GM19025 (cell line): ENCODE measurements at regions not wholly inside any gene's neighbourhood (a gene's known extent, or its start where the extent isn't known, plus 50 kb on each side); places are given as distances from the start of the nearest gene placed in this dataset.

Experiments used
- ATAC-seq: cut with Tn5 transposase; IDR thresholded peaks from one replicate; pipeline ENCODE4 v1.9.1; 2021; ENCODE audit warnings: mild to moderate bottlenecking, low read depth, moderate library complexity; ENCODE audit not compliant: unreplicated experiment

DNA sequence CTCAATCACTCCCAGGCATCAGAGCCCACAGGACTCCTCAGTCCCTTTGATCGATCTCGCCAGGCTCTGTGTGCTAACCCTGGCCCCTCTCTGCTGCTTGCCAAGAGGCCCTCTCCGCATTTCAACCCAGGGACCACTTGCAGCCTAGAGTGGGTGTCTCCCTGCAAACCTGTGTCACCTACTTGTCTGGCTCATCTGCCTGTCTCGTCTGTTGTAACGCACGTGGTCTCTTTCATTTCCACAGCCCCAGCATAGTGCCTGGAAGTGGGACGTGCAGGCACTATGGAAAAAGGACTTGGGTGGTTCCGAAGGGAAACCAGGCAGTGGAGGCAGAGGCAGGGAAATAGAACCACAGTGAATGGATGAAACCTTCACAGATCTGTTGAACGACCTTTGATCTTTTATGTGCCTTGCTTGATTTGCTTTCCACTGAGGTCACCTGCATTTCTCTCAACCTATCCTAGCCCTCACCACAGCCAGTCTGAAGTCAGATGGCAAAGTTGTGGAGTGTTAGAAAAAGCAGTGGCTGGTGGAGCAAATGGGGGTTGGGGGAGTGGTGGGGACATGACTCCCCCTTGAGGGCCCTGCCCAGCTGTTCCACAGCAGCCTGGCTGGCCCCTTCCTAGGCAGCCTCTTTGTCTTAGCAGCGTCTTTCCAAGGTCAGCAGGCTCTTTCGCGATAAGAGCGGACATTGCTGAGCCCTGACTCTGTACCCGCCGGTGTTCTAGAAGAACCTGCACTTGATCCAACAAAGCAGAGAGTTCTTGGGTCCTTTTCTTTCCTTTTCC, 55.8 kb upstream of the TAGAP start:
- no peak for ATAC-seq

DNA sequence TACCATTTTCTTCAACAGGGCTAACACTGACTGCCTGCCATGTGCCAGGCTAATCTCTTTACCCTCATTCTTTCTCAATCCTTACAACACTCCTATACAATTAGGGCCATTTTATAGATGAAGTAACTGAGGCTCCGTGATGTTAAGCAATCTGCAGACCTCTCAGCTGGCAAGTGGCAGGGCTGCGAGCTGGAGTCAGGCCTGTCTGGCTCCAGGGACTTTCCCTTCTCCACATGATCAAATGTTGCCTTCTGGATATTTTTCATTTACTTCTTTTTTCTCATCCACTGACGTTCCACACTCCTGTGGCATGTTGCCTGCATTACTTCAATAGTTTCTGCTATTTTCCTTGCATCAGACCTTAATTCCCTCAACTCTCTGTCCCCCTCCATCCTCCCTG, 55.2 kb upstream of the TAGAP start:
- no peak for ATAC-seq

DNA sequence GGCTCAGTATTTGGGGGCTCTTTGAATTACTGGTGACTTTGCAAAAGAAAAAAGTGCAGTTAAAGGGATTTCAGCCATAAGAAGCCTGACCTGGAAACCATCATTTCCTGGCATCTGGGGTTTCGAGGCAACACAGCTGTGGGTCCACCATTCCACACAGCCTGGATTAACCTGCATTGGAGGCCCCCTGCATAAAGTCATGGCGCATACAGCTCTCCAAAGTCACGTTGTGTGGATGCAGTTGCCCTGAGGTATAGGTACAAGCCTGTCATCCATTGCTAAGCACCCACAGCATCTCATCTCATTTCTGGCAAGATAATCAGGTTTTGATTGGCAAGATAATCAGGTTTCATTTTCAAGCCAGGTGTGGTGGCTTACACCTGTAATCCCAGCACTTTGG, 54.5 kb upstream of the TAGAP start:
- no peak for ATAC-seq

DNA sequence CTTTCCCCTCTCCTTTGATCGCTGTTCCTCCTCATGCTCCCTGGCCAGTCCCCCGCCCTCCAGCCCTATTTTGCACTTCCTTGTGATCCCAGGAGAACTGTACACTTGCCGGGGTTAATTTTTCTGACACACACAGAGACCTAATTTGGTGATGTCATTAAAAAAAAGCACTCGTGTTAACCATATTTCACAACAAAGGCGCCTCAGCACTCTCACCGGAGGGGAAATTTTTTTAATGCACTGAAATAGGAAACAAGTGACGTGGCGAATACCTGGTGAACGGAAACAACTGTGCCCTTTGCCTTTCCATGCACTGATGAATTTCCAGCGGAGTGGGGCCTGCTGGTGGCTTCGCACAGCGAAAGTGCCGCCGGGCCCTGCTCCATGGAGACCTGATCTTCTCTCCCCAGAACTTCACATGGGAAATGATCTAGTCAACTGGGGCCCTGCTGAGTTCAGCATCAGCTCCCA, 53.9 kb upstream of the TAGAP start:
- no peak for ATAC-seq

DNA sequence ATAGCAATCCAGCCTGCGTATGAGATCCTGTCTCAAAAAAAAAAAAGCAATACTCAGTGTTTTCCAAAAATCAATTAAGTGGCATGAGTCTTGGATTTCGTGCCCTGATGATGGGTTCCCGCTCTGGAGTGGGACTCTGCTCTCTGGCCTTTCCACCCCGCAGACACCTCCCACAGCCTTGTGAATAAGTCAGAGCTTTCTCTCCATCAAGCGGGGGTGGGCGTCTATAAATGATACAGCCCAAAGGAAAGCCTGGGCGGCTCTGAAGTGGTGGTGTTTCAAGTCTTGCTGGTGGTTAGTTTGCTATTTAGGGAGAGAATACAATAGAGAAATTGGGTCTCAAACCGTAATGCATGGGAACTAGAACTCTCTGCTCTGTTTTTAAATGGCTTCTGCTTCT, 52.5 kb upstream of the TAGAP start:
- ATAC-seq: no peak

DNA sequence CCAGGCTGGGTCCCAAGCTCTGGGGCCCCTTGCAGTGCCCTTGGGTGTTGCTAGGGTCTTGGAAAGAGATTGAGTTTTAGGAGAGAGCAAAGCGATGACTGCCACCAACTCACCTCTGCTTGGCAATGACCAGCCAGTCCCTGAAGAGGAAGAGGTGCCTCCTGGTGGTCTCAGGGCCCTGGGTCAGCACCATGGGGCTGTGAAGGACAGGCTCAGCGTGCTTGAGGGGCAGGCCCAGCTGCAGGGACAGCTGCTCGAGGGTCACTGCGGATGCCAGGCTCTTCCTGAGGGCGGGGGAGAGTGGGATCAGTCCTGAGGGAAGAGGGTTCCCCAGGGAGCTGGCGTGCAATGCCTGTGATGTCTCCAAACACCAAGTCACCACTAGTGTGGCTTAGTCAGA, 50.8 kb upstream of the TAGAP start:
- ATAC-seq: no peak

DNA sequence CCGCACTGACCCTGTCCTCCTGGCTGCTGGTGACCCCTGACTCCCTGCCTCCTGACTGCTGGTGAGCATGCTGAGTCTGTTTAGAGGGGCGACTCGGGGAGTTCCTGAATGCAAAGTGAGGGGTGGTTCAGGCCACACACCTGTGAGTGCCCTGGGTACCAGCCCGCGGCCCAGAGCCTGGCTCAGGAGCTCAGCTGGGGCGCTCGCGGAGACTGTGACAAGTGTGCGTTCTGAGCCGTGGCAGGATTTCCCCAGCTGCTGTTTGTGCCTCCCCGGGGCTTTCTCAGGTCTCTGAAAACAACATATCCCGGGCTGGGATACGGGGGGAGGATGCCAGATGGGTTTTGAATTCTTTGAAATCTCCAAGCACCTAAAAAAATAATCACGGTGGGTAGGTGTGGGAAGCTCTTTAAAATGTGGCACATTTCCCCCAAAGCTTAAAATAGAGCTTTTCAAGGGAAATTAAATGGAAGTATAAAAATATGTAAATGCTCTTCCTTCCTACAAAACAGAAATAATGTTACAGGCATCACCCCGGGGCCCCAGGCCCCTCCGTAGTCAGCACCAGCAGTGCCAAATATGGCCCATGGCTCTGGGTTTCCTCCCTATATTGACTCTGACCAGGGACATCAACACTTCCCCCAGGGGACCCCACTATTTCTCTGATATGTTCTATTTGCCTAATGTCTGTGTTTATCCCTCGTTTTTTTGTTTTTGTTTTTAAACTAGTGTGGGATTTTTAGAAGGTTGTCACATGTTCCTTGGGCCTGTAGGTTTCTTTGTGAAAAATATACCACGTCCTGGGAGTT, 49.9 kb upstream of the TAGAP start:
- ATAC-seq: no peak
